ENCODE measurements at regions not wholly inside any gene's neighbourhood (a gene's known extent, or its start where the extent isn't known, plus 50 kb on each side); places are given as distances from the start of the nearest gene placed in this dataset.

DNA sequence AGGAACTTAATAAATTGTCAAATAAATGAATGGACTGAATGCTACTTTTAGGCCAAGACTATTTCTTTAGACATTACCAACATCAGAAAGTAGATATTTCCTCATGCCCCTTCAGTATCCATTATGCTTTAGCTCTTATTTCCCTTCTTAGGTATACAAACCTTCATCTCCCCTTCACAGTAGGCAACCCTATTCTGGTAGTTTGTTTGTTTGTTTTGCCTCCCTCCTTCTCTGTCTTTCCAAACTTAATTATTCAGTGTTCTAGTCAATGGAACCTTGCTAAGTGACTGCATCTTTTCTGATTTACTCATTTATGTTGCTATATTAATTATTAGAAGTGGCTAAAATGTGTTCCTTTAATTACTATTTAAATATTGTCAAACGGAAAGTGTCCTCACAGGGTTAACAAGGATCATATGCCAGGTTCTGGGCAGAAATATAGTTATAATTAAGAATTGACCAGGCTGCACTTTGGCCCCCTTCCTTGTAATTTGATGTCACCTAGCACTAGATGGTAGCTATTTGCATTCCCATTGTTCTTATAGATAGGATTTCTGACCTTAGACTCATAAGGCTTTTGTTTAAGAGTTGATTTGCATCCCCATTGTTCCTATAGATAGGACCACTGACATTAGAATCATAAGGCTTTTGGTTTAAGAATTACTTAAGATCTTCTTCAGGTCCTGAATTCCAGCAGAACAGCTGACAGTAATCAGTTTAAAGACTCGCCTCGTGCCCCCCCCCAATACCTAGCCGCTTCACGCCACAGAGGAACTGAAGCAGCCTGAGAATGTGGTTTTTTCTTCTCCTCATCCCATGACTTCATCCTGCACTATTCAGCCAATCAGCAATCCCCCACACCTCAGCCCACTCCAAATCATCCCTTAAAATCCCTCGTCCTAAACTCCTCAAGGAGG, 84.4 kb upstream of the NUDT12 start:
- no peak overlapping the region for H3K27ac Mint-ChIP-seq
- no peak for DNase-seq (ENCODE audit: low spot score)
- no peaks in the 10 kb centered on the region for H3K9me3 Mint-ChIP-seq
- H3K36me3 Mint-ChIP-seq (ENCODE audit: low read depth), result no peaks in the 10 kb centered on the region
- no peaks in the 10 kb centered on the region for H3K27me3 Mint-ChIP-seq (ENCODE audit: low read depth)
- H3K4me3 Mint-ChIP-seq, result no peak overlapping the region
- no peaks in the 10 kb centered on the region for H3K4me1 Mint-ChIP-seq (ENCODE audit: low read depth)

DNA sequence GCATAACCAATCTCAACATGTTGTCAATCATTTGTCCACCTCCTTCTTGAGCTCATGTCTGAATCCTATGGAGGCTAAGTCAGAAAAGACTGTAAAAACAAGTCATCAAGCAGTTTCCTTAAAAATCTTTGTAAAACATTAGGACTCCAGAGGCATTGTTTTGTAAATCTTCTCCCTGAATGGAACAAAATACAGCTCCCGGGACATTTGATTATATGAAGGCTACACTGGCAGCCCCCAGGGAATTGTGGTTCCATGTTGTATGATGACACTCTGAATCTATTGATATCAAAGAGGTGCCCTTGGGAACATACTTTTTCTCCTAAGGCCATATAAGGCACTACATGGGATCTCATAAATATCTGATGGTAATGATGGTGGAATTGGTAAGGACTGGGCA, 83.2 kb upstream of the NUDT12 start:
- H3K9me3 Mint-ChIP-seq, result no peaks in the 10 kb centered on the region
- no peaks in the 10 kb centered on the region for H3K27me3 Mint-ChIP-seq (ENCODE audit: low read depth)
- no peak overlapping the region for H3K27ac Mint-ChIP-seq
- H3K36me3 Mint-ChIP-seq (ENCODE audit: low read depth), result no peaks in the 10 kb centered on the region
- H3K4me3 Mint-ChIP-seq, result no peak overlapping the region
- DNase-seq (ENCODE audit: low spot score), result no peak
- no peaks in the 10 kb centered on the region for H3K4me1 Mint-ChIP-seq (ENCODE audit: low read depth)

DNA sequence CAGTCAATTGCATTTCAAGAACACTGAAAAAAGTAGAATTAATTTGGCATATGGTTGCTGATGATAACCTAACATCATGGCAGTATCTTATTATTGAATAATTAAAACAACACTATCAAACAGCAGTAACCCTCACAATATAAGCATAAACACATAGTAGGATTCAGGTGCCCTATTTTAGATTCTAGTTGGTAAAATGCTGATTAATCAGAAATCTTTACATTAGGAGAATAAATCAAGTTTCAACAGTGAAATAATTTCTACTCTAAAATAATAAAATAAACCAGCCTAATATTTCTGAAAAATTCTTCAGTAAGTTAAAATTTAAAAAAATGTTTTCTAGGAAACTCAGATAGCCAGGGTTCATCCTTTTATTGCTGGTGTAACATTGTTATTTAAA, 76.4 kb upstream of the NUDT12 start:
- no peak for DNase-seq (ENCODE audit: low spot score)
- Mint-ChIP-seq H3K27me3 (ENCODE audit: low read depth) (no peaks in the 10 kb centered on the region), H3K36me3 (ENCODE audit: low read depth) (no peaks in the 10 kb centered on the region), H3K4me1 (ENCODE audit: low read depth) (no peaks in the 10 kb centered on the region), H3K27ac (no peak overlapping the region), H3K4me3 (no peak overlapping the region), H3K9me3 (no peaks in the 10 kb centered on the region)

DNA sequence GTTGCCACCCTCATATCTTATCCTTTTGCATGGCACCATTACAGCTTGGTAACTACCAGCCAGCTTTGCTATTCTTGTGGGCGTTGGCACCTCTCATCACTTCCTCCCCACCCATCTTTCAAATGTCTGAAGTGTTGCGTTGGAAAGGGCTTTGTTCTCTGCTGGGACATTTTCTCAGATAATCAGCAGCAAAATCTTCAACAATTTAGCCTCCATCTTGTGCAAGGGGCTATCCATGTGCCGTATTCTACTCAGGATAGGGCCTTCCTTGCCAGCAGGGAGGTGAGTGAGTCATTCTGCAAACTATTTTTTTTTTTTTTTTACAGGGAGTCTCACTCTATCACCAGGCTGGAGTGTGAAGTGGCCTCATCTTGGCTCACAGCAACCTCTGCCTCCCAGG, 62.1 kb upstream of the NUDT12 start:
- no peaks in the 10 kb centered on the region for H3K4me1 Mint-ChIP-seq (ENCODE audit: low read depth)
- H3K4me3 Mint-ChIP-seq, result no peak overlapping the region
- no peak overlapping the region for H3K27ac Mint-ChIP-seq
- no peaks in the 10 kb centered on the region for H3K9me3 Mint-ChIP-seq
- no peaks in the 10 kb centered on the region for H3K27me3 Mint-ChIP-seq (ENCODE audit: low read depth)
- no peak for DNase-seq (ENCODE audit: low spot score)
- H3K36me3 Mint-ChIP-seq (ENCODE audit: low read depth), result no peaks in the 10 kb centered on the region

DNA sequence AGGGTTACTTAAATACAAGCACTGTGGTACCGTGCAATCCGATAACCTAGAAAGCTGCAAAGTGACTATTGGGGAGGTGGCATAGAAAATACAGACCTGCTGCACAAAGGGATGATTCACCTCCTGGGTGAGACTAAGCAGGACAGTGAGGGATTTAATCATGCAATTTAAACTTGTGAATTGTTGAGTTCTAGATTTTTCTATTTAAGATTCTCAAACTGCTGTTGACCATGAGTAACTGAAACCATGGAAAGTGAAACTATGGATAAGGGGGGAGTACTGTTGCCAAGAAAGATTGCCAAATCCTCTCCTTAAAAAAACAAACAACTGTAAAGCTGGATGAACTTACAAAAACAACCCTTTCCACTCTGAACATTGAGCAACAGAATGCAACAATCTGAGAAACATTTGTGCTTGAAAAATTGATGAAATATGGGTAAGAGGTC, 61.5 kb upstream of the NUDT12 start:
- Mint-ChIP-seq H3K4me1 (ENCODE audit: low read depth) (no peaks in the 10 kb centered on the region), H3K27ac (no peak overlapping the region), H3K27me3 (ENCODE audit: low read depth) (no peaks in the 10 kb centered on the region), H3K4me3 (no peak overlapping the region), H3K36me3 (ENCODE audit: low read depth) (no peaks in the 10 kb centered on the region), H3K9me3 (no peaks in the 10 kb centered on the region)
- no peak for DNase-seq (ENCODE audit: low spot score)

DNA sequence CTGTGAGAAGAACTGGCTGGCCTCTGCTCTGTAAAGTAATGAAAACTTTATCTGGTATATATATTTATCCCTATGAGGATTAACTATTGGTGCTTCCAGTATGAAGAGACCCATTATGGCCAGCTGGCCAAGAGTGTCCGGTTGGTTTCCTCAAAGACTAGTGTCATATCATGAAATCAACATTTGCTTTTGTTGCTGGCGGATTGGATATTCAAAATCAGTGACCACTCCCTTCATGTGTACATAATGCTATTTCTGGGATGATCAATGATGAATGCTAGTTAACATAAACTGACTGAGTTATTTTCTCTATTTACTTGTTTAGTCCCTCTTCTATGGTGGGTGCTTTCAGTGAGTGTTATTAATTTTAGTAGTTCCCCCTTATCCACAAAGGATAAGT, 60.8 kb upstream of the NUDT12 start:
- Mint-ChIP-seq H3K27me3 (ENCODE audit: low read depth) (no peaks in the 10 kb centered on the region), H3K4me3 (no peak overlapping the region), H3K36me3 (ENCODE audit: low read depth) (no peaks in the 10 kb centered on the region), H3K9me3 (no peaks in the 10 kb centered on the region), H3K27ac (no peak overlapping the region), H3K4me1 (ENCODE audit: low read depth) (no peaks in the 10 kb centered on the region)
- DNase-seq (ENCODE audit: low spot score), result no peak

DNA sequence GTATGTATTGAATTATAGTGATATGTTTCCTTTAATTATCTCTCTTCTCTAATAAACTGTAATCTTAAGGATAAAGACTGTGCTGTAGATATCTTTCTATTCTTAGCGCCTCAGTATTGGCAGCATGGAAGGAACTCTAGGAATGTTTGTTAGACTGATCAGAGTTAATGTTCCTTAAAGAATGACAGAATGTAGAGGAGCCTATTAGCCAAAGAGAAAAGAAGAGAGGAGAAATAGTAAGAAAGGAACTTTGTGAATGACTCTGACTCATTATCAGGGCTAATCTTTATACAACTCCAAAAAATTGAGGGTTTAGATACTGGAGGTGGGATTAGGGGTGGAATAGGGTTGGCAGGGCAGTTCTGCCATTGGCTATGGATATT, 59.0 kb upstream of the NUDT12 start:
- H3K4me3 Mint-ChIP-seq, result no peak overlapping the region
- no peaks in the 10 kb centered on the region for H3K9me3 Mint-ChIP-seq
- no peak for DNase-seq (ENCODE audit: low spot score)
- no peaks in the 10 kb centered on the region for H3K36me3 Mint-ChIP-seq (ENCODE audit: low read depth)
- H3K4me1 Mint-ChIP-seq (ENCODE audit: low read depth), result no peaks in the 10 kb centered on the region
- H3K27ac Mint-ChIP-seq, result no peak overlapping the region
- H3K27me3 Mint-ChIP-seq (ENCODE audit: low read depth), result no peaks in the 10 kb centered on the region

DNA sequence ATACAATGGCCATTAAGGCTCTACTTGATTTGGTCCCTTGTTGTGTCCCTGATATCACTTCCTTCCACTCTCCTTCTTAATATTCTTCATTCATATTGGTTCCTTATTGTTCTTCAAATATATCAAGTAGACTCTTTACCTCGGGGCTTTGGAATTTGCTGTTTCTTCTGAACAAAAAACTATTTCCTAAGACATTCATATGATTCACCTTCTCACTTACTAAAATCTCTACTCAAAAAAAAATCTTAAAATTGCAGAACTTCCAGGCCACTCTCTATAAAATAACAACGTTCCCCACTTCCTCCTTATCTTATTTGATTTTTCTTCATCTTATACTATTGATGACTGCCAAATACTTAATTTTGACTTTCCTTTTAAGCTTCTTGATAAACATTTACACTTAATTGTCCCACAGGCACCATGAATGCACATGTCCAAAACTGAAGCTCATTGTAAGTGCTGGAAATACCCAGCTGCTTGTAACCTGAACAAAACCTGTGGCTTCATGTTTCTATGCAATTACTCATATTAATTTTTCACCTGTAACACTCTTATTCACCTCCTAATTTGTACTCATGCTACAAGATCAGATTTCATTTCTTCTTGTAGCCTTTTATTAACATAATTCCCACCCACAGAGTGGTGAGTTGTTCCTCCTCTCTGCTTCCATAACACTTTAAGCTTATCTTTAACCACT, 58.4 kb upstream of the NUDT12 start:
- Mint-ChIP-seq H3K27ac (no peak overlapping the region), H3K4me1 (ENCODE audit: low read depth) (no peaks in the 10 kb centered on the region), H3K4me3 (no peak overlapping the region), H3K9me3 (no peaks in the 10 kb centered on the region), H3K36me3 (ENCODE audit: low read depth) (no peaks in the 10 kb centered on the region), H3K27me3 (ENCODE audit: low read depth) (no peaks in the 10 kb centered on the region)
- DNase-seq (ENCODE audit: low spot score), result no peak

DNA sequence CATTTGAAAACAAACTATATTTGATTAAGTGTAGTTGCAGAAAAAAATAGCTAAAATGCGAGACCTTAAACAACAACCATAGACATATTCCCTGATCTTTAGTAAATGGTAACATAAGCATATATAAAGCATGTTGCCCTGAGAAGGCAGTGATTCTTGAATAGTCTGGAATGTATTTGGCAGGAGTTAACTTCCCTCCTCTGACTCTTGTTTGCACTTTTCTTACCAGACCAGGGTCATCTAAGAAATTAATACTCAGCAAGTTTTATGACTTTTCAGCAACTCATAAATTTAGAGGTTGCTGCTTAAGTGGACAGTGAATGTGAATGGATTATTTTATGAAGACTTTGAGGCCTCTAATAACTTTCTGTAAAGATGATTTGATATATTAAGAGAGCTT, 55.3 kb upstream of the NUDT12 start:
- Mint-ChIP-seq H3K4me3 (no peak overlapping the region), H3K4me1 (ENCODE audit: low read depth) (no peaks in the 10 kb centered on the region), H3K27ac (no peak overlapping the region), H3K9me3 (no peaks in the 10 kb centered on the region), H3K27me3 (ENCODE audit: low read depth) (no peaks in the 10 kb centered on the region), H3K36me3 (ENCODE audit: low read depth) (no peaks in the 10 kb centered on the region)
- DNase-seq (ENCODE audit: low spot score), result no peak

DNA sequence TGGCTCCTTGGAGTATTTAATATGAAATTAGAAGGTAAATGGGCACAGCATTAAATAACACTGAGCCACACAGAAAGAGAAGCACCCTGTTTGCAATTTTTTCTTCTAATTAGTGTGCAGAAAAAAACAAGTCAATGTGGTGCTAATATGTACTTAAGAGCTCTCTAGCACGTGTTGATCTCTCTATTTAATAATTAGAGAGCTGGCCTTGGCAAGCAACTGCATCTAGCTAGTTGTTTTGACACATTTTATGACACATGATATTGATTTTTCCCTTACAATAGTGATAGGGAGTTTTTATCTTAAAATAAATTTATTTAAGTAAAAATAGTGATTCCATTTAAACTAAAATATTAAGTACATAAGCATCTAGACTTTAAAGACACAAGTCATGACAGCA, 54.5 kb upstream of the NUDT12 start:
- Mint-ChIP-seq H3K27ac (no peak overlapping the region), H3K4me3 (no peak overlapping the region), H3K9me3 (no peaks in the 10 kb centered on the region), H3K4me1 (ENCODE audit: low read depth) (no peaks in the 10 kb centered on the region), H3K27me3 (ENCODE audit: low read depth) (no peaks in the 10 kb centered on the region), H3K36me3 (ENCODE audit: low read depth) (no peaks in the 10 kb centered on the region)
- DNase-seq (ENCODE audit: low spot score), result no peak

DNA sequence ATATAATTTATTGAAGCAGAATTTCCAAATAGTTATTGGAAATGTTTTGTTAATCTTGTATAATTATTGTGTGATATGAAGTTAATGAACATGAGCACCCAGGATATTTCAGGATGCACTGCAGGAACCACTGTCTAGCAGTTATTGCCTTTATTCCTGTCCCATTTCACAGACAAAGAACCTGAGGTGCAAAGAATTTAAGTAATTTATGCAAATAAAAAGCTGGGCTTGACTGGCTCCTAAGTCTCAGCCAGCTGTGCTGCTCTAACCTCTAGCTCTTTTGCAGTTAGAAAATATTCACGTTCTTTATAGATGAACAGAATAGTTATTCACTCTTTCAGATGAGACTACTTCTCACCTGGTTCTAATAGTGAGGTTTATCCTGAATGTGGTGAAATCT, 50.0 kb upstream of the NUDT12 start:
- Mint-ChIP-seq H3K27ac (no peak overlapping the region), H3K27me3 (ENCODE audit: low read depth) (no peaks in the 10 kb centered on the region), H3K36me3 (ENCODE audit: low read depth) (no peaks in the 10 kb centered on the region), H3K9me3 (no peaks in the 10 kb centered on the region), H3K4me3 (no peak overlapping the region), H3K4me1 (ENCODE audit: low read depth) (no peaks in the 10 kb centered on the region)
- DNase-seq (ENCODE audit: low spot score), result no peak

Measured in T-helper 2 cell treated with Interferon-gamma antibody and Interleukin-4, amounts not matched to agents 5 μg/mL and 100 μg/mL, for 36 hours (primary cell).